RWPE2 (cell line): ENCODE measurements at regions not wholly inside any gene's neighbourhood (a gene's known extent, or its start where the extent isn't known, plus 50 kb on each side); places are given as distances from the start of the nearest gene placed in this dataset.
A peak's percentile ranks its signal among the peaks of the same experiment; 100 is the strongest.

Experiments
- ATAC-seq: fragments of 200-7000 bp; cut with Tn5 transposase; 3 replicates; pipeline ENCODE4 v1.9.1; 2021; ENCODE audit warnings: low read depth
- DNase-seq: peaks from one replicate; pipeline ENCODE4 v3.0.0-alpha.2; 2020; ENCODE audit warnings: low spot score
- H3K27ac ChIP-seq: fragments of 450-650 bp; 2 replicates; pipeline ENCODE4 v1.5.1; 2017; ENCODE audit warnings: mild to moderate bottlenecking; ENCODE audit not compliant: poor library complexity, severe bottlenecking
- H3K27me3 ChIP-seq: fragments of 250-450 bp; sonication (Bioruptor Pico); 2 replicates; pipeline ENCODE4 v1.5.1; 2021; ENCODE audit warnings: mild to moderate bottlenecking, moderate library complexity; ENCODE audit not compliant: insufficient read depth, poor library complexity, severe bottlenecking
- H3K36me3 ChIP-seq: fragments of 250-450 bp; sonication (Bioruptor Pico); 2 replicates; pipeline ENCODE4 v1.5.1; 2020; ENCODE audit warnings: low read depth, mild to moderate bottlenecking, moderate library complexity
- H3K4me1 ChIP-seq: fragments of 250-450 bp; sonication (Bioruptor Pico); 2 replicates; pipeline ENCODE4 v1.5.1; 2021; ENCODE audit warnings: mild to moderate bottlenecking, moderate library complexity; ENCODE audit not compliant: insufficient read depth, poor library complexity, severe bottlenecking
- H3K4me3 ChIP-seq: fragments of 250-450 bp; sonication (Bioruptor Pico); 2 replicates; pipeline ENCODE4 v1.5.1; 2021; ENCODE audit warnings: mild to moderate bottlenecking, moderate library complexity; ENCODE audit not compliant: severe bottlenecking
- H3K9me3 ChIP-seq: fragments of 250-450 bp; sonication (Bioruptor Pico); 2 replicates; pipeline ENCODE4 v1.5.1; 2021; ENCODE audit warnings: mild to moderate bottlenecking, moderate library complexity; ENCODE audit not compliant: severe bottlenecking
- CTCF ChIP-seq: fragments of 450-650 bp; IDR thresholded peaks from one replicate; pipeline ENCODE4 v1.5.1; 2017; ENCODE audit warnings: mild to moderate bottlenecking, moderate library complexity; ENCODE audit not compliant: poor library complexity, severe bottlenecking

- DNase-seq (no peak), ATAC-seq (no peak)
- no peaks in the 10 kb centered on the region for H3K36me3 ChIP-seq
- no peak overlapping the region for H3K4me3 ChIP-seq
- no peaks in the 10 kb centered on the region for H3K9me3 ChIP-seq
- no peaks in the 10 kb centered on the region for H3K27me3 ChIP-seq
- H3K27ac ChIP-seq = no peak overlapping the region
- H3K4me1 ChIP-seq = no peaks in the 10 kb centered on the region
- TF ChIP-seq CTCF = no peak
These were observed 869.6 kb downstream of the TAF11L14 start for GRCh38 chr5:18503797-18504328.

GRCh38 chr5:18507114-18507513, 872.9 kb downstream of the TAF11L14 start:
- TF ChIP-seq CTCF = no peak
- no peak for DNase-seq
- no peaks in the 10 kb centered on the region for H3K27me3 ChIP-seq
- peak; percentile 88 for ATAC-seq
- no peaks in the 10 kb centered on the region for H3K4me1 ChIP-seq
- no peak overlapping the region for H3K4me3 ChIP-seq
- no peaks in the 10 kb centered on the region for H3K9me3 ChIP-seq
- H3K27ac ChIP-seq = no peak overlapping the region
- H3K36me3 ChIP-seq = no peaks in the 10 kb centered on the region

GRCh38 chr5:18517641-18518380, 883.6 kb downstream of the TAF11L14 start:
- Histone ChIP-seq H3K4me1 (no peaks in the 10 kb centered on the region), H3K36me3 (no peaks in the 10 kb centered on the region)

GRCh38 chr5:18523380-18523779, 889.1 kb downstream of the TAF11L14 start:
- TF ChIP-seq CTCF = no peak
- no peaks in the 10 kb centered on the region for H3K4me1 ChIP-seq
- no peaks in the 10 kb centered on the region for H3K36me3 ChIP-seq
- no peak for ATAC-seq
- H3K27me3 ChIP-seq = no peaks in the 10 kb centered on the region
- H3K9me3 ChIP-seq = no peaks in the 10 kb centered on the region
- H3K4me3 ChIP-seq = no peak overlapping the region
- no peak for DNase-seq
- H3K27ac ChIP-seq = no peak overlapping the region

More at GRCh38 chr5:18517641-18518380, 883.6 kb downstream of the TAF11L14 start:
- DNase-seq (no peak), ATAC-seq (no peak)
- no peak overlapping the region for H3K4me3 ChIP-seq
- no peak for TF ChIP-seq CTCF
- no peaks in the 10 kb centered on the region for H3K9me3 ChIP-seq
- H3K27ac ChIP-seq = no peak overlapping the region
- H3K27me3 ChIP-seq = no peaks in the 10 kb centered on the region
